SH-SY5Y (cell line): ENCODE measurements at regions not wholly inside any gene's neighbourhood (a gene's known extent, or its start where the extent isn't known, plus 50 kb on each side); places are given as distances from the start of the nearest gene placed in this dataset.

Experiments
- GATA2 ChIP-seq: IDR thresholded peaks from 2 replicates; pipeline ENCODE4 v1.6.1; 2011; ENCODE audit warnings: mild to moderate bottlenecking, low read depth, low read length
- GATA3 ChIP-seq: IDR thresholded peaks from 2 replicates; pipeline ENCODE4 v1.6.1; 2011; ENCODE audit warnings: low read depth, mild to moderate bottlenecking, low read length, moderate library complexity

DNA sequence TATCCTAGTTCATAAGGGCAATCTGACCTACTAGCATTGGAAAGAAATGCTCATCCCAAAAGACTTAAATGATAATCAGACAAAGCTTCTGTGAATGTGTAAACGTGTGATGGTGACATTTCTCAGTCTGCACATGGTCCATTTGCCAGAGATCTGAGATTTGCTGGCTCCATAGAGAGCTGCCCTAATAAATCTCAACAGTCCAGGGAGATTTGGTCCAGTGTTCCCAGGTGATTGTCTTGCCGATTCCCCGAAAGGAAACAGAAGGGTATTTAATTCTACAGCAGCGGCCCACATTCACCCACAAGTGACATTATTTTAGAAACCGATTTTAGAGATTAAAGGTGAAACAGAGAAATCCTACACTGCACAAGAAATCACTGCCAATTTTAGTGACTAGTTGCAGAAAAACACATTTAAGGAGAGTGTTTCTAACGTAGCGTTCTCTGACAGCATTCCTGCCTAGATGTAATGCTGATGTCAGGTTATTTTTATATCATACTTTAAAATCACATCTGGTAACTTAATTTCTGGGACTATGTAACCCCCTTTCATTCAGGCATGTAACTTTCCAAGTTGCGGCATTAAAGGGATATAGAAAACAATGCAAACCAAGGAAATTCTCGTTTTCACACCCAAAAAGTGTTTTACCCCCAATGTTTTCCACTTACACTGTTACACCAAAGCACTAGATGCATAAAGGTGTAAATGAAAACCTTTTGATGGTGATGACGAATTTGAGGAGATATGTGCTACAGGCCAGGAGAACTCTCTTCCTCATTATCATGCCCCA is 231.9 kb upstream of the FN1 start:
- TF ChIP-seq GATA2 (peak; percentile 38; the same call in 1 of the 2 replicates), GATA3 (no peak)
